ENCODE measurements at regions not wholly inside any gene's neighbourhood (a gene's known extent, or its start where the extent isn't known, plus 50 kb on each side); places are given as distances from the start of the nearest gene placed in this dataset.

- Histone ChIP-seq H3K18ac (ENCODE audit: low read length) (no peak overlapping the region), H2BK15ac (ENCODE audit: low read length) (no peak overlapping the region), H3K4me2 (ENCODE audit: insufficient read depth, low read length, poor library complexity, severe bottlenecking) (no peak overlapping the region), H3K4me1 (ENCODE audit: control insufficient read depth in 2 of 2, insufficient read depth in 1 of 2, low read depth in 1 of 2, low read length in 2 of 2) (peaks cover 0 to 7% of the 10 kb centered on the region in 2 donors), H3K4me3 (ENCODE audit: low read length in 2 of 2) (no peak overlapping the region), H3K27ac (replicated peaks; ENCODE audit: low read length) (no peak overlapping the region), H3K23ac (ENCODE audit: low read depth, low read length, poor library complexity) (no peak overlapping the region), H3K36me3 (replicated peaks in 1 of 2; ENCODE audit: control insufficient read depth in 2 of 2, insufficient read depth in 2 of 2, low read length in 2 of 2) (no peaks in the 10 kb centered on the region), H4K8ac (ENCODE audit: low read depth, low read length) (no peak overlapping the region), H3K4ac (ENCODE audit: low read length) (no peak overlapping the region), H3K27me3 (ENCODE audit: control insufficient read depth in 3 of 3, insufficient read depth in 3 of 3, low read depth in 1 of 3, low read length in 3 of 3) (no peaks in the 10 kb centered on the region), H2AK5ac (ENCODE audit: low read depth, low read length) (no peak overlapping the region), H3K14ac (ENCODE audit: low read length) (no peak overlapping the region), H2BK120ac (ENCODE audit: low read depth, low read length) (no peak overlapping the region), H3K9me3 (replicated peaks in 1 of 2; ENCODE audit: control insufficient read depth in 2 of 2, insufficient read depth in 1 of 2, low read depth in 1 of 2, low read length in 2 of 2) (no peaks in the 10 kb centered on the region), H4K91ac (ENCODE audit: low read depth, low read length, poor library complexity) (no peak overlapping the region), H3K9ac (ENCODE audit: low read depth, low read length, poor library complexity) (no peak overlapping the region), H2BK5ac (ENCODE audit: low read length) (no peak overlapping the region), H3K79me1 (ENCODE audit: low read depth, low read length) (no peaks in the 10 kb centered on the region), H2BK12ac (ENCODE audit: low read length) (no peak overlapping the region), H2AFZ (ENCODE audit: low read length) (no peak overlapping the region)
- no CpG with 5 or more reads among the region's 6 CpGs for WGBS, 2 donors (ENCODE audit: extremely low coverage in 2 of 2, insufficient read length in 2 of 2, insufficient replicate concordance in 1 of 2)
- DNase-seq (ENCODE audit: low spot score), result no peak
Observed at GRCh38 chr4:17152941-17153540, 254.6 kb upstream of the LDB2 start.

- Histone ChIP-seq H2AK5ac (ENCODE audit: low read depth, low read length) (no peak overlapping the region), H3K18ac (ENCODE audit: low read length) (no peak overlapping the region), H2BK5ac (ENCODE audit: low read length) (no peak overlapping the region), H2BK120ac (ENCODE audit: low read depth, low read length) (no peak overlapping the region), H4K91ac (ENCODE audit: low read depth, low read length, poor library complexity) (no peak overlapping the region), H2AFZ (ENCODE audit: low read length) (peak overlapping the region; percentile 6), H3K14ac (ENCODE audit: low read length) (no peak overlapping the region), H3K4ac (ENCODE audit: low read length) (no peak overlapping the region), H4K8ac (ENCODE audit: low read depth, low read length) (no peak overlapping the region), H3K79me1 (ENCODE audit: low read depth, low read length) (no peaks in the 10 kb centered on the region), H3K4me1 (ENCODE audit: control insufficient read depth in 2 of 2, insufficient read depth in 1 of 2, low read depth in 1 of 2, low read length in 2 of 2) (no peaks in the 10 kb centered on the region), H3K27me3 (ENCODE audit: control insufficient read depth in 3 of 3, insufficient read depth in 3 of 3, low read depth in 1 of 3, low read length in 3 of 3) (no peaks in the 10 kb centered on the region), H2BK15ac (ENCODE audit: low read length) (no peak overlapping the region), H3K9me3 (replicated peaks in 1 of 2; ENCODE audit: control insufficient read depth in 2 of 2, insufficient read depth in 1 of 2, low read depth in 1 of 2, low read length in 2 of 2) (peaks cover under 1 to 12% of the 10 kb centered on the region in 2 donors), H3K36me3 (replicated peaks in 1 of 2; ENCODE audit: control insufficient read depth in 2 of 2, insufficient read depth in 2 of 2, low read length in 2 of 2) (no peaks in the 10 kb centered on the region), H2BK12ac (ENCODE audit: low read length) (no peak overlapping the region), H3K9ac (ENCODE audit: low read depth, low read length, poor library complexity) (no peak overlapping the region), H3K4me3 (ENCODE audit: low read length in 2 of 2) (no peak overlapping the region), H3K27ac (replicated peaks; ENCODE audit: low read length) (no peak overlapping the region), H3K23ac (ENCODE audit: low read depth, low read length, poor library complexity) (no peak overlapping the region), H3K4me2 (ENCODE audit: insufficient read depth, low read length, poor library complexity, severe bottlenecking) (no peak overlapping the region)
- no peak for DNase-seq (ENCODE audit: low spot score)
Observed at GRCh38 chr4:17142232-17142711, 243.8 kb upstream of the LDB2 start.

- H3K4ac ChIP-seq (ENCODE audit: low read length), result no peak overlapping the region
- H3K4me2 ChIP-seq (ENCODE audit: insufficient read depth, low read length, poor library complexity, severe bottlenecking), result no peak overlapping the region
- no peak overlapping the region for H2AK5ac ChIP-seq (ENCODE audit: low read depth, low read length)
- no peaks in the 10 kb centered on the region for H3K27me3 ChIP-seq (ENCODE audit: control insufficient read depth in 3 of 3, insufficient read depth in 3 of 3, low read depth in 1 of 3, low read length in 3 of 3)
- peaks cover 0 to 6% of the 10 kb centered on the region in 2 donors for H3K4me1 ChIP-seq (ENCODE audit: control insufficient read depth in 2 of 2, insufficient read depth in 1 of 2, low read depth in 1 of 2, low read length in 2 of 2)
- H3K4me3 ChIP-seq (ENCODE audit: low read length in 2 of 2), result no peak overlapping the region
- H2BK12ac ChIP-seq (ENCODE audit: low read length), result no peak overlapping the region
- H2AFZ ChIP-seq (ENCODE audit: low read length), result no peak overlapping the region
- H3K27ac ChIP-seq (replicated peaks; ENCODE audit: low read length), result no peak overlapping the region
- no peak overlapping the region for H3K18ac ChIP-seq (ENCODE audit: low read length)
- no peak overlapping the region for H2BK15ac ChIP-seq (ENCODE audit: low read length)
- H4K8ac ChIP-seq (ENCODE audit: low read depth, low read length), result no peak overlapping the region
- H3K14ac ChIP-seq (ENCODE audit: low read length), result no peak overlapping the region
- no peak overlapping the region for H3K23ac ChIP-seq (ENCODE audit: low read depth, low read length, poor library complexity)
- no peaks in the 10 kb centered on the region for H3K79me1 ChIP-seq (ENCODE audit: low read depth, low read length)
- H3K36me3 ChIP-seq (replicated peaks in 1 of 2; ENCODE audit: control insufficient read depth in 2 of 2, insufficient read depth in 2 of 2, low read length in 2 of 2), result no peaks in the 10 kb centered on the region
- no peak overlapping the region for H3K9ac ChIP-seq (ENCODE audit: low read depth, low read length, poor library complexity)
- H4K91ac ChIP-seq (ENCODE audit: low read depth, low read length, poor library complexity), result no peak overlapping the region
- H2BK120ac ChIP-seq (ENCODE audit: low read depth, low read length), result no peak overlapping the region
- H2BK5ac ChIP-seq (ENCODE audit: low read length), result no peak overlapping the region
- no peak for DNase-seq (ENCODE audit: low spot score)
- H3K9me3 ChIP-seq (replicated peaks in 1 of 2; ENCODE audit: control insufficient read depth in 2 of 2, insufficient read depth in 1 of 2, low read depth in 1 of 2, low read length in 2 of 2), result peaks cover 2 to 12% of the 10 kb centered on the region in 2 donors
Observed at GRCh38 chr4:17138847-17139246, 240.4 kb upstream of the LDB2 start.

GRCh38 chr4:17134565-17134964, 236.1 kb upstream of the LDB2 start:
- Histone ChIP-seq H3K18ac (ENCODE audit: low read length) (no peak overlapping the region), H2BK15ac (ENCODE audit: low read length) (no peak overlapping the region), H3K4ac (ENCODE audit: low read length) (no peak overlapping the region), H3K9me3 (replicated peaks in 1 of 2; ENCODE audit: control insufficient read depth in 2 of 2, insufficient read depth in 1 of 2, low read depth in 1 of 2, low read length in 2 of 2) (peaks cover 2 to 12% of the 10 kb centered on the region in 2 donors), H3K23ac (ENCODE audit: low read depth, low read length, poor library complexity) (no peak overlapping the region), H2BK5ac (ENCODE audit: low read length) (no peak overlapping the region), H3K36me3 (replicated peaks in 1 of 2; ENCODE audit: control insufficient read depth in 2 of 2, insufficient read depth in 2 of 2, low read length in 2 of 2) (no peaks in the 10 kb centered on the region), H3K9ac (ENCODE audit: low read depth, low read length, poor library complexity) (no peak overlapping the region), H3K14ac (ENCODE audit: low read length) (no peak overlapping the region), H2BK12ac (ENCODE audit: low read length) (no peak overlapping the region), H2BK120ac (ENCODE audit: low read depth, low read length) (no peak overlapping the region), H2AFZ (ENCODE audit: low read length) (no peak overlapping the region), H2AK5ac (ENCODE audit: low read depth, low read length) (no peak overlapping the region), H4K91ac (ENCODE audit: low read depth, low read length, poor library complexity) (no peak overlapping the region), H3K27ac (replicated peaks; ENCODE audit: low read length) (no peak overlapping the region), H3K4me3 (ENCODE audit: low read length in 2 of 2) (no peak overlapping the region), H3K79me1 (ENCODE audit: low read depth, low read length) (no peaks in the 10 kb centered on the region), H4K8ac (ENCODE audit: low read depth, low read length) (no peak overlapping the region), H3K27me3 (ENCODE audit: control insufficient read depth in 3 of 3, insufficient read depth in 3 of 3, low read depth in 1 of 3, low read length in 3 of 3) (no peaks in the 10 kb centered on the region), H3K4me2 (ENCODE audit: insufficient read depth, low read length, poor library complexity, severe bottlenecking) (no peak overlapping the region), H3K4me1 (ENCODE audit: control insufficient read depth in 2 of 2, insufficient read depth in 1 of 2, low read depth in 1 of 2, low read length in 2 of 2) (peaks cover 0 to 9% of the 10 kb centered on the region in 2 donors)
- DNase-seq (ENCODE audit: low spot score), result no peak

Measured in neuronal stem cell (in vitro differentiated cells).